ENCODE measurements at regions not wholly inside any gene's neighbourhood (a gene's known extent, or its start where the extent isn't known, plus 50 kb on each side); places are given as distances from the start of the nearest gene placed in this dataset.

DNA sequence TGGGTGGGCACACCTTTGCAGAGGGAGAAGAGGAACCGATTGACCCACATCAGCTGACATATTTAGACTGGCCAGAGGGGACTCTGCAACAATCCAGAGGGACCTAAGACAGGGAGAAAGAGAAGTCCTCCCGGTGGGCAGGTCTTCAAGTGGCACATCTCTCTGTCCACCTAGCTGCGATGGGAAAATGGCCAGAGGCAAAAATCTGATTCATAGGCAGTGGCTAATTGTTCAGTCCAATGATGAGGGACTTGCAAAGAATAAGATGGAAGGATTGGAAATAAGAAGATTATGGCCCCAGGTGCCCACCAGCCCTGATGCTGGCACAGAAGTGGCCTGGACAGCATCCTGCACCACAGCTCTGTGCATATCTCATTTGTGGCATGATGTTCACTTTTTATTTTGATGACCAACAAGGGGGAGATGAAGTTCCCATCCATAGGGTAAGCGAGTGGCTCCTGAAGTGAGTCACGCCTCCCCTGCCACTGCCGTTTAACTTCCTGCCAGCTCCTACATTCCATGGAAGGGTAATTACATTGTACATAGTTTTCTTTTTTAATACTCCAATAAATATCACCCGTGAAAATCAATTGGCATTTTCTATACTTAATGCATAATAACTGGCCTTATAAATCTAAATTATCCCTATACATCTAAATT is 659.6 kb downstream of the MATN1 start:
- H3K27me3 ChIP-seq (ENCODE audit: insufficient read depth, low read length), result no peaks in the 10 kb centered on the region
- H3K36me3 ChIP-seq (ENCODE audit: insufficient read depth, low read length), result no peaks in the 10 kb centered on the region
- H3K79me2 ChIP-seq (ENCODE audit: control insufficient read depth, insufficient read depth, low read length, unreplicated experiment), result no peaks in the 10 kb centered on the region
- no peak overlapping the region for H3K4me3 ChIP-seq (ENCODE audit: low read depth, low read length)
- H3K27ac ChIP-seq (ENCODE audit: low read depth, low read length), result no peak overlapping the region
- H3K4me1 ChIP-seq (ENCODE audit: control insufficient read depth, insufficient read depth, low read length, unreplicated experiment), result no peaks in the 10 kb centered on the region
- no peak overlapping the region for H2AFZ ChIP-seq (ENCODE audit: low read length, unreplicated experiment)

DNA sequence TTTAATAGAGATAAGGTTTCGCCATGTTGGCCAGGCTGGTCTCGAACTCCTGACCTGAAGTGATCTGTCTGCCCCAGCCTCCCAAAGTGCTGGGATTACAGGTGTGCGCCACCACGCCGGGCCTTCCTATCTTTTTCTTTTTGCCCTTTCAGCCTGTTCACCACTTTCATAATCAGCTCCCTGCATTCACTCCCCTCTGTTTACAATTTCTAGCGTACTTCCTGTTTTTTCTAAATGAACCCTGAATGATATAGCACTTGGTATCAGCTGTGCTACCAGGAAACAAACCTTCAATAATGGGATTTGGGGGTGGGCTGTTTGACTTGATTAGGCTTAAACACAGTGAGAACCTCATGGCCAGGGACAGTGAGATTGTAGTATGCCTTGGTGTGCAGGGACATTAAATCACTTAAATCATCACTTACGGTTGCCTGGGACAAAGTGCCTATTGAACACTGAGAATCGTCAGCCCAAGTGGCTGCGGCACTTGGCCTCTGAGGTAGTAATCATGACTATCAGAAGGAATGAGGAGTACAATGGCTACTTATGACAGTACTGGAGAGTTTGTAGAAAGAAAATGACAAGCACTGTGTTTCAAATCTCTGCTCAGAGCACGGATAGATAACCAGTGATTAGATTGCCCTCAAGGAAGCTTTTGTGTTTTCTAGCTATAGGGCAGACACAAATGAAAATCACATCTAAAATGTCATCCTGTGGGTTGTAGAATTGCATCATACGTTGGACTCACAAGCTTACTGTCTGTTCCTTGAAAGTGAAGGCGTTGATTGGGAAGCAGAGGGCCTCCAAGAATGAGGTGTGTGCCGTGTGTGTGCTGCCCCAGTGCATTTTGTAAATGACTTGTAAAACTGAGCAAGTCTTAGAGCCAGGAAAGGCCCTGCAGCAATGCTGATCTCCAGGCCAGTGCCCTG is 661.8 kb downstream of the MATN1 start:
- Histone ChIP-seq H2AFZ (ENCODE audit: low read length, unreplicated experiment) (no peak overlapping the region), H3K27ac (ENCODE audit: low read depth, low read length) (no peak overlapping the region), H3K79me2 (ENCODE audit: control insufficient read depth, insufficient read depth, low read length, unreplicated experiment) (no peaks in the 10 kb centered on the region), H3K4me1 (ENCODE audit: control insufficient read depth, insufficient read depth, low read length, unreplicated experiment) (no peaks in the 10 kb centered on the region), H3K27me3 (ENCODE audit: insufficient read depth, low read length) (no peaks in the 10 kb centered on the region), H3K4me3 (ENCODE audit: low read depth, low read length) (no peak overlapping the region), H3K36me3 (ENCODE audit: insufficient read depth, low read length) (no peaks in the 10 kb centered on the region)

DNA sequence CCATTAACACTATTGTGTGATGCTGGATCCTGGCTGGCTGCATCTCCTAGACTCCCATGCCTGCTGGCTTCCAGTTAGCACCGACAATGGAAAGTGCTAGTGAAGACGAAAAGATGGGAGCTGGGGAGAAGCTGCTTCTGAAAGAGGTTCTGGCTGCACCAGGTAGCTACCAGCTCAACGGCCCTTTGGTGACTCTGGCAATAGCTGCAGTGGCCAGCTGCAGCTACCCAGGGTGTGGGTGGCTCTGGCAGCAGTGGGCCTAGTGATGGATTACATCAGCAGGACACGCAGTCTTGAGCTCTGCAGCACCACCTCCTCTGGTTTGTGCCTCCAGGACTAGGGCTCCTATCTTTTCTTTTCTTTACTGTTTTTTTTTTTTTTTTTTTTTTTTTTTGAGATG is 662.6 kb downstream of the MATN1 start:
- Histone ChIP-seq H3K36me3 (ENCODE audit: insufficient read depth, low read length) (no peaks in the 10 kb centered on the region), H3K79me2 (ENCODE audit: control insufficient read depth, insufficient read depth, low read length, unreplicated experiment) (no peaks in the 10 kb centered on the region), H3K4me3 (ENCODE audit: low read depth, low read length) (no peak overlapping the region), H3K27ac (ENCODE audit: low read depth, low read length) (no peak overlapping the region), H3K27me3 (ENCODE audit: insufficient read depth, low read length) (no peaks in the 10 kb centered on the region), H3K4me1 (ENCODE audit: control insufficient read depth, insufficient read depth, low read length, unreplicated experiment) (no peaks in the 10 kb centered on the region), H2AFZ (ENCODE audit: low read length, unreplicated experiment) (no peak overlapping the region)

DNA sequence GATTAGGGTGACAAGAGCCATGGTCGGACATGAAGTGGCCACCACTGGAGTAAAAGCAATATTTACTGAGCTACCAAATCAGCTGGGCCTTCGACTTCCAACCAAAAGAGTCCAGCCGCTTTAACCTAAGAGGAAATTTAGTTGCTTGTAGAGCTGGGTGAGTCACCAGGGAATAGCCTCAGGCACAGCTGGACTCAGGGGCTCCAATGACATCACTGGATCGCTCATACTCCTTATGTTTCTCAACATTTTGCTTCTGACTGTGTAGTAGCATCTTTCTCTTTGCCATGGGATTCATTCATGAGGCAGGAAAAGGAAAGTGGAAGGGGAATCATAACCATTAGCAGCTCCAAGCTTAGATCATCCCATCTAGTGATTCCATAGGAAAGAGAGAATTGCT is 664.4 kb downstream of the MATN1 start:
- Histone ChIP-seq H3K4me3 (ENCODE audit: low read depth, low read length) (no peak overlapping the region), H3K79me2 (ENCODE audit: control insufficient read depth, insufficient read depth, low read length, unreplicated experiment) (no peaks in the 10 kb centered on the region), H3K27me3 (ENCODE audit: insufficient read depth, low read length) (no peaks in the 10 kb centered on the region; the same call in 1 of the 2 replicates), H3K36me3 (ENCODE audit: insufficient read depth, low read length) (no peaks in the 10 kb centered on the region), H3K4me1 (ENCODE audit: control insufficient read depth, insufficient read depth, low read length, unreplicated experiment) (no peaks in the 10 kb centered on the region), H3K27ac (ENCODE audit: low read depth, low read length) (no peak overlapping the region), H2AFZ (ENCODE audit: low read length, unreplicated experiment) (no peak overlapping the region)

DNA sequence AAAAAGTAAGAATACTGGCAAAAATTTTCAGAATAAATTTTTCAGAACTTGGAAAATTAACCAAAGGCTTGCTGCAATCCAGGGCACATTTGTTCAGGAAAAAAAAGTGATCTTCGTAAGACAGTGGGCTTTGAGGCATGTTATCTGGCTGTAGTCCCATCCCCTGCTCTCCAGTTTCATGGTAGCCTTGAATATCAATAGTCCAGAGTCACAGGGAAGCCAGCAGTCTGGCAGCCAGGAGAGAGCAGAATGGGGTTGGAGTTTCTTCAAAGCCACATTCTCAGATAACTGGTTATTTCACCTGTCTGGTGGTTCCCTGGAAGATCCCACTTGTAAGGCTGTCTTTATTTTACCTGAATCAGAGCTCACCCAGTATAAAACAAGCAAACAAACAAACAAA is 669.3 kb downstream of the MATN1 start:
- Histone ChIP-seq H3K4me1 (ENCODE audit: control insufficient read depth, insufficient read depth, low read length, unreplicated experiment) (no peaks in the 10 kb centered on the region), H3K4me3 (ENCODE audit: low read depth, low read length) (no peak overlapping the region), H3K36me3 (ENCODE audit: insufficient read depth, low read length) (no peaks in the 10 kb centered on the region), H3K27ac (ENCODE audit: low read depth, low read length) (no peak overlapping the region), H3K27me3 (ENCODE audit: insufficient read depth, low read length) (no peaks in the 10 kb centered on the region; the same call in 1 of the 2 replicates), H2AFZ (ENCODE audit: low read length, unreplicated experiment) (no peak overlapping the region), H3K79me2 (ENCODE audit: control insufficient read depth, insufficient read depth, low read length, unreplicated experiment) (no peaks in the 10 kb centered on the region)

DNA sequence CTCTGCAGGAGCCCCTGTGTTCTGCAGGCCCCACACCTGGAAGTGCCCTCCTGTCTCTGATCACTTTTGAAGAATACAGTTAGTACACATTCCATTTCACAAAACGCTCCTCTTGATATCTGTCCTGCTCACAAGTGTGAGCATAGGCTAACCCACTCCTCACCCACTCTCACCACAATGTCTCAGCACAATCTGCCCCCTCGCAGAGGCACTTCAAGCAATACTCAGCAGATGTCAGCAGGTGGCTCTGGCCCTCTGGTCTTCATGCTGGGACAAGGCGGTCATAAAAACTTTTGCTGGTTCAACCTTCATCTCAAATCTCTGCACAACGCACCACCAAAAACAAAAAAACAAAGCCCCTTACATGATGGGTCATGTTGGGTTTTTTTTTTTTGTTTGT is 671.2 kb downstream of the MATN1 start:
- no peak overlapping the region for H3K27ac ChIP-seq (ENCODE audit: low read depth, low read length)
- no peaks in the 10 kb centered on the region for H3K79me2 ChIP-seq (ENCODE audit: control insufficient read depth, insufficient read depth, low read length, unreplicated experiment)
- H2AFZ ChIP-seq (ENCODE audit: low read length, unreplicated experiment), result no peak overlapping the region
- no peaks in the 10 kb centered on the region for H3K36me3 ChIP-seq (ENCODE audit: insufficient read depth, low read length)
- H3K4me3 ChIP-seq (ENCODE audit: low read depth, low read length), result no peak overlapping the region
- H3K27me3 ChIP-seq (ENCODE audit: insufficient read depth, low read length), result no peaks in the 10 kb centered on the region; the same call in 1 of the 2 replicates
- H3K4me1 ChIP-seq (ENCODE audit: control insufficient read depth, insufficient read depth, low read length, unreplicated experiment), result no peaks in the 10 kb centered on the region

DNA sequence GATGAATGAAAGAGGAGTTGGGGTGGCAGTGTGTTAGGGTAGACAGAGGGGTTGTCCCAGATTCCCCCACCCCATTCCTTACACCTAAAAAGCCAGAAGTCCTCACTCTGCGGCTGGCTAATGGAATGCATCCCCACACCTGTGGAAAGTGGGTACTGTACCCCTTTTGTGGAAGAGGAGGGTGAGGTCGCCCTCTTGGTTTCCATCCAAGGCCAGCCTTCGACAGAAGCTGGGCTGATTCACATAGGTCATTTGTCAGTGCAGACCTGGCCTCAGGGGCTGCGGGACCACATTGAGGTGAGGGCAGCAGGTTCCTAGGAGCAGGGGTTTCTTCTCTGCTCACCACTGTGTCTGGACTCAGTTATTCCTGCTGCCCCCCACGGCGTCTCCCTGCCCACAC is 671.6 kb downstream of the MATN1 start:
- Histone ChIP-seq H3K36me3 (ENCODE audit: insufficient read depth, low read length) (no peaks in the 10 kb centered on the region), H3K4me1 (ENCODE audit: control insufficient read depth, insufficient read depth, low read length, unreplicated experiment) (no peaks in the 10 kb centered on the region), H2AFZ (ENCODE audit: low read length, unreplicated experiment) (no peak overlapping the region), H3K4me3 (ENCODE audit: low read depth, low read length) (no peak overlapping the region), H3K27ac (ENCODE audit: low read depth, low read length) (no peak overlapping the region), H3K27me3 (ENCODE audit: insufficient read depth, low read length) (no peaks in the 10 kb centered on the region; the same call in 1 of the 2 replicates), H3K79me2 (ENCODE audit: control insufficient read depth, insufficient read depth, low read length, unreplicated experiment) (no peaks in the 10 kb centered on the region)

DNA sequence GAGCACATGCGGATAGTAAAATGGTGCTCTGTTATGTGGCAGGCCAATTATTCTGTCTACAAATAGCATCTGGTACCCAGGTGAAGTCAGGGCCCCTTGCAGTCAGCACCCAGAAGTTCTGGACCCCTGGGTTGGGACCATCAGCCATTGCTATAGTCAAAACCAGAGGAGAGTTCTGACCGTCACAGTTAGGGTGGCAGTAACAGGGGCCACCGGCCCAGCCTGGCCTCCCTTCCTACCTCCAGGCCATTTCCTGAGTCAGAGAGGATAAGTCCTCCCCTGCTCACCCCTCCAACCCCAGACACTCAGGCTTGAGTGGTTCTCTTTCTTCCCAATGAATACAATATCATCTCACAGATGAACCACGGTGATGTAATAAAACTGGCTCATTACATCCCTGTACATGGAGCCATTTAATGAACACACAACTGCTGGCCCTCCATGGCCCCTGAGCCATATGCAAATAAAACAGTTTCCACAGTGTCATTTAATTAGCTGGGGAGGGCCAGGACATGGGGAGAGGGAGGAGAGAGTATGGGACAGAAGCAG is 673.6 kb downstream of the MATN1 start:
- Histone ChIP-seq H3K27ac (ENCODE audit: low read depth, low read length) (no peak overlapping the region), H3K36me3 (ENCODE audit: insufficient read depth, low read length) (no peaks in the 10 kb centered on the region), H3K27me3 (ENCODE audit: insufficient read depth, low read length) (no peaks in the 10 kb centered on the region), H3K79me2 (ENCODE audit: control insufficient read depth, insufficient read depth, low read length, unreplicated experiment) (no peaks in the 10 kb centered on the region), H3K4me1 (ENCODE audit: control insufficient read depth, insufficient read depth, low read length, unreplicated experiment) (no peaks in the 10 kb centered on the region), H2AFZ (ENCODE audit: low read length, unreplicated experiment) (no peak overlapping the region), H3K4me3 (ENCODE audit: low read depth, low read length) (no peak overlapping the region)

DNA sequence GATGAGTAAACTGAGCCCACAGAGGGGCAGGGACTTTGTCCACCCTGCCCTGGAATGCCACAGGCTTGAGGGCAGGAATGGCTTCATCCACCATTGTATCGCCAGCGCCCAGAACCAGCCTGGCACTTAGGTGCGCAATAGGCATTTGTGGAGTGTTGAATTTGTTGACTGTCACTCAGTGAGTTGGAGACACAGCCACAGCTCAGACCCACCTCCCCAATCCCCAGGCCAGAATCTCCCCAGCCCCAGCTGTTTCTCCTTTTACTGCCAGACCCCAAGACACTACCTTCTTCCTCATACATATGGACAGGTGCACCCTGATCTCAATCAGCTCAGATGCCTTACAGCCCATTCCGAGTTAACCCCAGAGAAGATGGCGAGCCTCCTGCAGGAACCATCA is 674.5 kb downstream of the MATN1 start:
- Histone ChIP-seq H2AFZ (ENCODE audit: low read length, unreplicated experiment) (no peak overlapping the region), H3K36me3 (ENCODE audit: insufficient read depth, low read length) (no peaks in the 10 kb centered on the region), H3K27me3 (ENCODE audit: insufficient read depth, low read length) (no peaks in the 10 kb centered on the region), H3K4me3 (ENCODE audit: low read depth, low read length) (no peak overlapping the region), H3K27ac (ENCODE audit: low read depth, low read length) (no peak overlapping the region), H3K4me1 (ENCODE audit: control insufficient read depth, insufficient read depth, low read length, unreplicated experiment) (no peaks in the 10 kb centered on the region), H3K79me2 (ENCODE audit: control insufficient read depth, insufficient read depth, low read length, unreplicated experiment) (no peaks in the 10 kb centered on the region)

DNA sequence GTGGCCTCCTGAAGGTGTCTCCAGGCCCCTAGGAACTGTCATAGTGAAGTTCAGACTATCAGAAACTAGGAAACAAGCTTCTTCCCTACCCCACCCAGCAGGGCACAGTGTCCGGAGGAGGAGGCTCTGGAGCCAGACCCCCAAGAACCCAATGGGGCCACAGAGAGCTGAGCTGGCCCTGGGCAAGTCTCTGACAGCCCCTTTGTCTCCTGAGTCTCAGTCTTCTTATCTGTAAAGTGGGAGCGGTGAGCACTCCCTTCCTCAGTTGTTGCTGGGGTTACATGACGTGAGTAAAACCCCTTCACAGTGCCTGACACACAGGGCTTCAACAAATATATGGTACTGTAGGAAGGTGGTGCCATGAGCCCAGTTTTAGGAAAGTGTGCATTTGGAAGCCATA is 675.8 kb downstream of the MATN1 start:
- no peak overlapping the region for H3K27ac ChIP-seq (ENCODE audit: low read depth, low read length)
- H2AFZ ChIP-seq (ENCODE audit: low read length, unreplicated experiment), result no peak overlapping the region
- H3K27me3 ChIP-seq (ENCODE audit: insufficient read depth, low read length), result no peaks in the 10 kb centered on the region
- H3K4me3 ChIP-seq (ENCODE audit: low read depth, low read length), result no peak overlapping the region
- H3K79me2 ChIP-seq (ENCODE audit: control insufficient read depth, insufficient read depth, low read length, unreplicated experiment), result no peaks in the 10 kb centered on the region
- H3K36me3 ChIP-seq (ENCODE audit: insufficient read depth, low read length), result no peaks in the 10 kb centered on the region
- H3K4me1 ChIP-seq (ENCODE audit: control insufficient read depth, insufficient read depth, low read length, unreplicated experiment), result no peaks in the 10 kb centered on the region

All from ACC112 (cell line).